Upper lobe of left lung (tissue), 4 donors: ENCODE measurements at regions not wholly inside any gene's neighbourhood (a gene's known extent, or its start where the extent isn't known, plus 50 kb on each side); places are given as distances from the start of the nearest gene placed in this dataset.

Experiments
- CTCF ChIP-seq, 6 experiments: fragments of 450-650 bp in 4 of 6; fragments of 200-600 bp in 2 of 6; sonication (generic) in 2 of 6; IDR thresholded peaks; one replicate each; pipeline ENCODE4 v1.5.1; 2016 to 2019; ENCODE audit warnings: antibody characterized with exemption in 6 of 6
- POLR2A ChIP-seq, 4 donors: fragments of 450-650 bp; IDR thresholded peaks; one replicate each; pipeline ENCODE4 v1.5.1; 2016 to 2017; ENCODE audit warnings: antibody characterized with exemption in 4 of 4, mild to moderate bottlenecking in 2 of 4
- POLR2AphosphoS5 ChIP-seq, 2 donors: sonication (generic); formaldehyde crosslinking; IDR thresholded peaks; one replicate each; pipeline ENCODE4 v1.5.1; 2017; ENCODE audit warnings: antibody characterized with exemption in 2 of 2

GRCh38 chr4:151599863-151600262 is 160.9 kb downstream of the GATB start:
- TF ChIP-seq CTCF (IDR thresholded peaks at IDR 0.05), result no peak
- no peak for TF ChIP-seq POLR2A (IDR thresholded peaks at IDR 0.05)
- TF ChIP-seq POLR2AphosphoS5 (IDR thresholded peaks at IDR 0.05), result no peak
